H1 (cell line): ENCODE measurements at regions not wholly inside any gene's neighbourhood (a gene's known extent, or its start where the extent isn't known, plus 50 kb on each side); places are given as distances from the start of the nearest gene placed in this dataset.

ENCODE experiments used
- CTCF ChIA-PET: fragments of 300-600 bp; sonication (Branson Sonifier 250); formaldehyde crosslinking; loops from one replicate; lab custom pipeline; 2021; ENCODE audit not compliant: partially characterized antibody; lab: Charles Lee
- POLR2A ChIA-PET: fragments of 300-600 bp; sonication (Branson Sonifier 250); formaldehyde crosslinking; loops from one replicate; lab custom pipeline; 2021; ENCODE audit warnings: inconsistent platforms; ENCODE audit not compliant: partially characterized antibody; lab: Charles Lee
- DNase-seq, 2 experiments: peaks; one replicate each; pipeline versions ENCODE4 v3.0.0 to v3.0.0-alpha.2; 2010 to 2022; ENCODE audit warnings: low spot score in 2 of 2, low read depth in 1 of 2, mixed read lengths in 1 of 2
- FAIRE-seq: peaks from 2 replicates; lab custom pipeline; 2011; peaks lifted over from hg19 to GRCh38; lab: Jason Lieb, UNC
- H2AFZ ChIP-seq: 2 replicates; pipeline ENCODE4 v1.8.1; 2012; ENCODE audit warnings: low read length, inconsistent platforms
- H2AK5ac ChIP-seq: 2 replicates; pipeline ENCODE4 v1.6.1; 2013; ENCODE audit warnings: low read depth, low read length
- H2BK120ac ChIP-seq: replicated peaks from 2 replicates; pipeline ENCODE3; 2013; ENCODE audit warnings: low read depth, low read length, inconsistent platforms
- H2BK12ac ChIP-seq: 2 replicates; pipeline ENCODE4 v1.6.1; 2013; ENCODE audit warnings: low read depth, low read length
- H2BK15ac ChIP-seq: 2 replicates; pipeline ENCODE4 v1.6.1; 2013; ENCODE audit warnings: low read length
- H2BK20ac ChIP-seq: 2 replicates; pipeline ENCODE4 v1.6.1; 2013; ENCODE audit warnings: low read length
- H2BK5ac ChIP-seq: 2 replicates; pipeline ENCODE4 v1.6.1; 2013; ENCODE audit warnings: low read depth, low read length
- H3K14ac ChIP-seq: 2 replicates; pipeline ENCODE4 v1.6.1; 2013; ENCODE audit warnings: inconsistent platforms; ENCODE audit not compliant: insufficient read length
- H3K18ac ChIP-seq: 2 replicates; pipeline ENCODE4 v1.6.1; 2013; ENCODE audit warnings: low read length; ENCODE audit errors: extremely low read depth
- H3K23ac ChIP-seq: 2 replicates; pipeline ENCODE4 v1.6.1; 2013; ENCODE audit warnings: inconsistent platforms; ENCODE audit not compliant: insufficient read length
- H3K23me2 ChIP-seq: 2 replicates; pipeline ENCODE4 v1.6.1; 2013; ENCODE audit warnings: low read depth, low read length
- H3K27ac ChIP-seq: 2 replicates; pipeline ENCODE4 v1.6.1; 2011; ENCODE audit warnings: low read depth, low read length, inconsistent platforms
- H3K27me3 ChIP-seq, 4 experiments: replicated peaks in 1 of 4; 1 replicate in 1 of 4; 2 replicates in 3 of 4; pipeline versions ENCODE4 v1.6.1 to v1.8.1; 2011 to 2013; ENCODE audit warnings: low read length in 3 of 4, mild to moderate bottlenecking in 3 of 4, inconsistent platforms in 2 of 4, mixed read lengths in 2 of 4, moderate library complexity in 1 of 4; ENCODE audit not compliant: control insufficient read depth in 3 of 4, insufficient read depth in 3 of 4; ENCODE audit errors: extremely low read depth in 1 of 4
- H3K36me3 ChIP-seq, 4 experiments: 2 replicates each; pipeline versions ENCODE4 v1.6.1 to v1.8.1; 2011 to 2013; ENCODE audit warnings: mild to moderate bottlenecking in 4 of 4, low read length in 3 of 4, moderate library complexity in 2 of 4, control low read depth in 1 of 4, inconsistent platforms in 1 of 4; ENCODE audit not compliant: insufficient read depth in 4 of 4, control insufficient read depth in 2 of 4
- H3K4ac ChIP-seq: replicated peaks from 2 replicates; pipeline ENCODE3; 2013; ENCODE audit warnings: low read length, low read depth, mixed read lengths, inconsistent platforms; ENCODE audit not compliant: insufficient read length
- H3K4me1 ChIP-seq, 4 experiments: replicated peaks in 1 of 4; 1 replicate in 1 of 4; 2 replicates in 3 of 4; pipeline versions ENCODE4 v1.6.1 to v1.8.1; 2011 to 2013; ENCODE audit warnings: low read length in 3 of 4, inconsistent platforms in 2 of 4, mixed read lengths in 1 of 4; ENCODE audit not compliant: insufficient read depth in 4 of 4, control insufficient read depth in 3 of 4
- H3K4me2 ChIP-seq, 2 experiments: 2 replicates each; pipeline versions ENCODE4 v1.6.1 to v1.8.1; 2011 to 2013; ENCODE audit warnings: low read depth in 2 of 2, low read length in 2 of 2, control low read depth in 1 of 2, inconsistent platforms in 1 of 2, mild to moderate bottlenecking in 1 of 2; ENCODE audit not compliant: insufficient read depth in 1 of 2
- H3K4me3 ChIP-seq, 4 experiments: fragments of 200-600, 300-600 bp in 1 of 4; sonication (generic), shearing (Covaris generic), sonication (Bioruptor Twin) in 1 of 4; 2 replicates each; pipeline versions ENCODE4 v1.5.1 to v1.8.1; 2011 to 2016; ENCODE audit warnings: low read length in 4 of 4, low read depth in 3 of 4, control low read depth in 2 of 4, inconsistent platforms in 2 of 4, mild to moderate bottlenecking in 2 of 4, mixed read lengths in 1 of 4, moderate library complexity in 1 of 4; ENCODE audit not compliant: insufficient read depth in 2 of 4; ENCODE audit errors: extremely low read depth in 1 of 4
- H3K56ac ChIP-seq: replicated peaks from 2 replicates; pipeline ENCODE3; 2013; ENCODE audit warnings: low read depth, mild to moderate bottlenecking, mixed read lengths, low read length, inconsistent platforms; ENCODE audit not compliant: insufficient read length
- H3K79me1 ChIP-seq: 2 replicates; pipeline ENCODE4 v1.6.1; 2013; ENCODE audit warnings: low read depth, low read length, control low read depth
- H3K79me2 ChIP-seq, 2 experiments: 2 replicates each; pipeline versions ENCODE4 v1.6.1 to v1.8.1; 2012 to 2013; ENCODE audit warnings: low read length in 2 of 2, mild to moderate bottlenecking in 2 of 2, inconsistent platforms in 1 of 2; ENCODE audit not compliant: insufficient read depth in 2 of 2, control insufficient read depth in 1 of 2
- H3K9ac ChIP-seq, 4 experiments: replicated peaks in 1 of 4; 1 replicate in 1 of 4; 2 replicates in 3 of 4; pipeline versions ENCODE4 v1.6.1 to v1.8.1; 2011 to 2013; ENCODE audit warnings: low read depth in 3 of 4, low read length in 3 of 4, control low read depth in 2 of 4, mild to moderate bottlenecking in 2 of 4, moderate library complexity in 2 of 4, inconsistent platforms in 1 of 4; ENCODE audit errors: extremely low read depth in 1 of 4
- H3K9me3 ChIP-seq, 2 experiments: 2 replicates each; pipeline versions ENCODE4 v1.6.1 to v1.8.1; 2012 to 2013; ENCODE audit warnings: mild to moderate bottlenecking in 2 of 2, moderate library complexity in 2 of 2, control low read depth in 1 of 2, inconsistent platforms in 1 of 2, low read depth in 1 of 2, low read length in 1 of 2, mixed read lengths in 1 of 2; ENCODE audit not compliant: insufficient read depth in 2 of 2
- H4K20me1 ChIP-seq, 2 experiments: replicated peaks in 1 of 2; 2 replicates each; pipeline versions ENCODE3 to v1.8.1; 2011 to 2013; ENCODE audit warnings: inconsistent platforms in 2 of 2, low read length in 2 of 2, mild to moderate bottlenecking in 1 of 2; ENCODE audit not compliant: insufficient read depth in 2 of 2, control insufficient read depth in 1 of 2
- H4K5ac ChIP-seq: 2 replicates; pipeline ENCODE4 v1.6.1; 2013; ENCODE audit warnings: low read length, low read depth, mixed read lengths, inconsistent platforms; ENCODE audit not compliant: insufficient read length
- H4K8ac ChIP-seq: 2 replicates; pipeline ENCODE4 v1.8.0; 2013; ENCODE audit warnings: mild to moderate bottlenecking, moderate library complexity, low read length, inconsistent platforms; ENCODE audit not compliant: insufficient read depth; ENCODE audit errors: extremely low read depth
- H4K91ac ChIP-seq: replicated peaks from 2 replicates; pipeline ENCODE3; 2013; ENCODE audit warnings: low read length, mixed read lengths, inconsistent platforms; ENCODE audit not compliant: insufficient read length
- ATF3 ChIP-seq: IDR thresholded peaks from 2 replicates; pipeline ENCODE4 v1.6.1; 2011; ENCODE audit warnings: low read depth, mild to moderate bottlenecking, low read length; ENCODE audit not compliant: insufficient read depth
- CHD1 ChIP-seq: IDR thresholded peaks from 2 replicates; pipeline ENCODE4 v1.6.1; 2012; ENCODE audit warnings: low read depth, low read length, improper control_type of control experiment
- E2F6 ChIP-seq: IDR thresholded peaks from 2 replicates; pipeline ENCODE4 v1.6.1; 2012; ENCODE audit warnings: inconsistent platforms
- JUND ChIP-seq: IDR thresholded peaks from 2 replicates; pipeline ENCODE4 v1.6.1; 2011; ENCODE audit warnings: mild to moderate bottlenecking, improper control_type of control experiment, low read length
- WGBS, 2 experiments: shearing (Covaris generic) in 1 of 2; methylation state at CpG; one replicate each; pipeline versions ENCODE4 v1.1.6 to v1.1.7; 2013 to 2015; ENCODE audit warnings: low lambda C conversion rate in 2 of 2, mixed read lengths in 2 of 2, inconsistent platforms in 1 of 2, low coverage in 1 of 2, missing lambda C conversion rate in 1 of 2; ENCODE audit not compliant: insufficient replicate concordance in 2 of 2, insufficient coverage in 1 of 2, insufficient read length in 1 of 2; ENCODE audit errors: extremely low coverage in 1 of 2, missing lambda C conversion rate in 1 of 2; 5-methylcytosine and 5-hydroxymethylcytosine counted together

- DNase-seq (no peak), FAIRE-seq (no peak)
- Histone ChIP-seq H2BK120ac (no peak overlapping the region), H4K91ac (no peak overlapping the region), H3K14ac (no peak overlapping the region), H3K9me3 (no peaks in the 10 kb centered on the region), H3K4me1 (no peaks in the 10 kb centered on the region), H2AK5ac (no peak overlapping the region), H2BK15ac (no peak overlapping the region), H2BK12ac (no peak overlapping the region), H3K56ac (no peak overlapping the region), H3K36me3 (no peaks in the 10 kb centered on the region), H3K4me3 (no peak overlapping the region), H3K23me2 (no peaks in the 10 kb centered on the region), H4K8ac (no peak overlapping the region), H2BK5ac (no peak overlapping the region), H3K27me3 (no peaks in the 10 kb centered on the region), H3K4ac (no peak overlapping the region), H3K18ac (no peak overlapping the region), H3K9ac (no peak overlapping the region), H3K79me2 (no peaks in the 10 kb centered on the region), H3K4me2 (no peak overlapping the region), H2BK20ac (no peak overlapping the region), H3K23ac (no peak overlapping the region), H4K20me1 (no peaks in the 10 kb centered on the region), H2AFZ (no peak overlapping the region), H3K27ac (no peak overlapping the region), H4K5ac (no peak overlapping the region), H3K79me1 (no peaks in the 10 kb centered on the region)
- TF ChIP-seq ATF3 (no peak), CHD1 (no peak), E2F6 (no peak), JUND (no peak)
- 84% methylated on average over 2 of the region's 2 CpGs; no CpG with 5 or more reads in 1 of the 2 experiments for WGBS, 2 experiments
- CTCF ChIA-PET: interaction anchor here (1.6 kb wide), 1 partner anchor 173 kb away, joined by 3 read pairs; no protein-coding TSS in a partner anchor
- POLR2A ChIA-PET: no interaction called here
Measured at GRCh38 chr9:120175031-120175430, 404.9 kb downstream of the CDK5RAP2 start.
